ENCODE measurements at regions not wholly inside any gene's neighbourhood (a gene's known extent, or its start where the extent isn't known, plus 50 kb on each side); places are given as distances from the start of the nearest gene placed in this dataset.

DNA sequence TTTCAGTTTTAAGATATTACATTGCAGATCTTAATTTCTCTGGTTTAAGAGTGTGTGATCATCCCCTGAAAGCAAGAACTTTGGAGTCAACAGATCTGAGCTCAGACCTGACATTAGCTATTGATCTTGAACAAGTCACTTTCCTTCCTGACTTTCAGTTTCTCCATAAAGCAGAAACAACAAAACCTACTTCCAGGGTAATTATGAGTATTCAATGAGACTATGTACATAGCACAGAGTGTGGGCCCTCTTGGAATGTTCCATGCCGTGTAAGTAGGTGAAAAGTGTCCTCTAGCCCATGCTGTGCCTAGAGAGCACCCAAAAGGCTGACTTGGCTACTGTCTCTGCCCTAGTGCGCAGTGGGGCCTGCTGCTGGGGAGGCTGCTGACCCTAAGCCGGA is 188.0 kb upstream of the RPL34 start:
- H3K36me3 Mint-ChIP-seq (ENCODE audit: low read depth): peaks cover 2% of the 10 kb centered on the region
- no peaks in the 10 kb centered on the region for H3K27me3 Mint-ChIP-seq (ENCODE audit: low read depth)
- no peaks in the 10 kb centered on the region for H3K4me1 Mint-ChIP-seq
- TF ChIP-seq, protein P1, sequence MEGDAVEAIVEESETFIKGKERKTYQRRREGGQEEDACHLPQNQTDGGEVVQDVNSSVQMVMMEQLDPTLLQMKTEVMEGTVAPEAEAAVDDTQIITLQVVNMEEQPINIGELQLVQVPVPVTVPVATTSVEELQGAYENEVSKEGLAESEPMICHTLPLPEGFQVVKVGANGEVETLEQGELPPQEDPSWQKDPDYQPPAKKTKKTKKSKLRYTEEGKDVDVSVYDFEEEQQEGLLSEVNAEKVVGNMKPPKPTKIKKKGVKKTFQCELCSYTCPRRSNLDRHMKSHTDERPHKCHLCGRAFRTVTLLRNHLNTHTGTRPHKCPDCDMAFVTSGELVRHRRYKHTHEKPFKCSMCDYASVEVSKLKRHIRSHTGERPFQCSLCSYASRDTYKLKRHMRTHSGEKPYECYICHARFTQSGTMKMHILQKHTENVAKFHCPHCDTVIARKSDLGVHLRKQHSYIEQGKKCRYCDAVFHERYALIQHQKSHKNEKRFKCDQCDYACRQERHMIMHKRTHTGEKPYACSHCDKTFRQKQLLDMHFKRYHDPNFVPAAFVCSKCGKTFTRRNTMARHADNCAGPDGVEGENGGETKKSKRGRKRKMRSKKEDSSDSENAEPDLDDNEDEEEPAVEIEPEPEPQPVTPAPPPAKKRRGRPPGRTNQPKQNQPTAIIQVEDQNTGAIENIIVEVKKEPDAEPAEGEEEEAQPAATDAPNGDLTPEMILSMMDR (IDR thresholded peaks at IDR 0.05; ENCODE audit: unreplicated experiment in 3 of 3): no peak
- H3K4me3 Mint-ChIP-seq: no peak overlapping the region
- no peak overlapping the region for H3K27ac Mint-ChIP-seq
- peaks cover 11% of the 10 kb centered on the region for H3K9me3 Mint-ChIP-seq

DNA sequence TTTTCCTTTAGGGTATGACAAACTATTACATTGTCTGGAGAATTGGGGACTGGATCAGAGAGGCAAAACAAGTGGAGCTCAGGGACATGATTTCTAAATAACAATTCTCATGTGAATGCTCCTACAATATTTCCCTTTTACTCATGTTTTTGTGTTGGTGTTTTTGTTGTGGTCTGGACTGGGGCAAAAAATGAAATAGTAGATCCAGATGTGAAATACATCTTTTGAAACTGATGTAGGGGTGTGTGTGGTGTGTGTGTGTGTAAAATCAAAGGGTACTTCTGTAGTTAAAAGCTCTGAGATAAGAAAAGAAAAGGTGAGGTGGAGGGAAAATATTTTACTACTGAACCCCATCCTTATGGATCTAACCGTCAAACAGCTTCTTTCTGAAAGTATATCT is 188.4 kb upstream of the RPL34 start:
- Mint-ChIP-seq H3K36me3 (ENCODE audit: low read depth) (no peaks in the 10 kb centered on the region), H3K4me1 (no peaks in the 10 kb centered on the region), H3K9me3 (peaks cover 8% of the 10 kb centered on the region), H3K4me3 (no peak overlapping the region), H3K27me3 (ENCODE audit: low read depth) (no peaks in the 10 kb centered on the region), H3K27ac (no peak overlapping the region)
- TF ChIP-seq, protein P1 (IDR thresholded peaks at IDR 0.05; ENCODE audit: unreplicated experiment in 3 of 3): no peak

DNA sequence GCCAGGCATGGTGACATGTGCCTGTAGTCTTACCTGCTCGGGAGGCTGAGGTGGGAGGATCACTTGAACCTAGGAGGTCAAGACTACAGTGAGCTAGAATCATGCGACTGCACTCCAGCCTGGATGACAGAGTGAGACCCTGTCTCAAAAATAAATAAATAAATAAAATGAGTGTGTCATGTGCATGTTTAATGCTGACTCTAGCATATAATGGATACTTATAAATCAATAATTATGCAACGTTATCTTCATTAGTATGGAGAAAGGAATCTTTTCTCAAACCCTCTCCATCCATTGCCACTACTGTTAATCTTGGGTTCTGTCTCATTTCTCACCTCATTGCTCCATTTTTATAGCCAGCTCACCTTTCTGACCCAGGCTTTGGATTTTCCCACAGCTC is 189.5 kb upstream of the RPL34 start:
- no peak overlapping the region for H3K4me3 Mint-ChIP-seq
- H3K9me3 Mint-ChIP-seq: peaks cover 8% of the 10 kb centered on the region
- H3K27ac Mint-ChIP-seq: no peak overlapping the region
- H3K4me1 Mint-ChIP-seq: no peaks in the 10 kb centered on the region
- H3K36me3 Mint-ChIP-seq (ENCODE audit: low read depth): no peaks in the 10 kb centered on the region
- H3K27me3 Mint-ChIP-seq (ENCODE audit: low read depth): no peaks in the 10 kb centered on the region
- TF ChIP-seq, protein P1 (IDR thresholded peaks at IDR 0.05; ENCODE audit: unreplicated experiment in 3 of 3): no peak

DNA sequence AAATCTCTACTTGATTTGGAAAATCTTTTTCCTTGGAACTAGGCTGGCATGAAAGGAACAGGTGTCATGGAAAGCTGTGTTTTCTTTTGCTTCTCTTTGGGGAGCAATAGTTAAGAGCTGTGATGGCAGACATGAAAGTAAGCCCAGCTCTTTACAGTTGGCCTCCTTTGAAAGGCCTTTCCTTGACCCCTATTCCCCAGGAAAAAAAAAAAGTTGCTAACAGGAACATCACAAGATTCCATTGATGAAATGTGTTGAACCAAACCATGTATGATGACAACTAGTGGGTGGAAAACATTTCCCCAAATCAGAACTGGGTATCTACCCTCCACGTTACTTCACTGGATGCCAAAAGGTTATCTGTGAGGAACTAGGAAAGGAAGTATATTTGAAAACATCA is 190.7 kb upstream of the RPL34 start:
- Mint-ChIP-seq H3K27ac (no peak overlapping the region), H3K36me3 (ENCODE audit: low read depth) (no peaks in the 10 kb centered on the region), H3K9me3 (peaks cover 3% of the 10 kb centered on the region), H3K4me1 (no peaks in the 10 kb centered on the region), H3K27me3 (ENCODE audit: low read depth) (no peaks in the 10 kb centered on the region), H3K4me3 (no peak overlapping the region)
- TF ChIP-seq, protein P1 (IDR thresholded peaks at IDR 0.05; ENCODE audit: unreplicated experiment in 3 of 3): no peak

DNA sequence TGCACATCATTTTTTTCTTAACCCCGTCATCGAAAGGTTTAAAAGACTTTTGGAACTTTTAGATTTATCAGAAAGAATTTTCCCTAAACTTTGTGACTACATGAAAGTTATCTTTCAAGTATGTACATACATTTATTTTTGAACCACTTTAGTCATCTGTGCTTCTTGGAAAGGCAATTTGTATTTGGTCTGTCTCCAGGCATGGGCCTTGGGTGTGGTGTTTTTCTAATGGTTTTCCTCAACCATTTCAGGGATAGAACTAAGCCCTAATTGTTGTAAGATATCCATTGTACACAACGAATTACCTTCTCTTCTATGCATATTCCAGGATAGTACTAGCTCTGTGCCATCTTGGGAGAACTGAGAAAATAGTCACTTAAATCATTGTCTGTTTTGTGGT is 191.5 kb upstream of the RPL34 start:
- no peaks in the 10 kb centered on the region for H3K27me3 Mint-ChIP-seq (ENCODE audit: low read depth)

DNA sequence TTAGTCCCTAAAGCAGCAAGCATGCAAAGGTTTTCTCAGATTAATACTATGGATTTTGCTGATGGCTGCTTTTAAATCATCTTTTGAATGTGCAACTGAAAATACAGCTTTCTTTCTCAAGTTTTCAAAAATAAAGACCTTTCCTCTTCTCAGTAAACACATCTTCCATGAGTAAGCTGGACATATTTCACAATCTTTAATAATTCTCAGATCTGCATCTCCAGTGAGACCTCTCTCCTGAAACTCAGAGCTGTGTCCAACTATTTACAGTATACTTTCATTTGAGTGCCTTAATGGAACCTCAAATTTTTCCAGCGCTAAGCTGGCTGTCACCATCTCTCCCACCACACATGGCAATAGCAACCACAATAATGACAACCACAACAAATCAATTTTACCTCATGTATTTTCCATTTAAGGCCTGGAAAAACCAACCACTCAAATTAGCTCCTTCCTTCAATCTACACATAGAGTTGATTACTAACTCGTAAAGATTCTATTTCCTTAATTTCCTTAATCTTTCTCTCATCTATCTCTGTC is 192.4 kb upstream of the RPL34 start:
- Mint-ChIP-seq H3K4me3 (no peak overlapping the region), H3K27me3 (ENCODE audit: low read depth) (no peaks in the 10 kb centered on the region), H3K4me1 (no peaks in the 10 kb centered on the region), H3K9me3 (peaks cover 6% of the 10 kb centered on the region), H3K36me3 (ENCODE audit: low read depth) (no peaks in the 10 kb centered on the region), H3K27ac (no peak overlapping the region)
- TF ChIP-seq, protein P1 (IDR thresholded peaks at IDR 0.05; ENCODE audit: unreplicated experiment in 3 of 3): no peak

More for the DNA sequence above, 191.5 kb upstream of the RPL34 start:
- Mint-ChIP-seq H3K36me3 (ENCODE audit: low read depth) (no peaks in the 10 kb centered on the region), H3K27ac (no peak overlapping the region), H3K4me3 (no peak overlapping the region), H3K4me1 (no peaks in the 10 kb centered on the region), H3K9me3 (peaks cover 3% of the 10 kb centered on the region)
- TF ChIP-seq, protein P1 (IDR thresholded peaks at IDR 0.05; ENCODE audit: unreplicated experiment in 3 of 3): no peak

All from nephron (organoid).